ENCODE measurements at regions not wholly inside any gene's neighbourhood (a gene's known extent, or its start where the extent isn't known, plus 50 kb on each side); places are given as distances from the start of the nearest gene placed in this dataset.

GRCh38 chr16:79751471-79752184 is 151.1 kb upstream of the MAF start:
- TF ChIP-seq CTCF (IDR thresholded peaks at IDR 0.05) (no peak), POLR2A (IDR thresholded peaks at IDR 0.05) (no peak)

Data from lower leg skin (tissue), 3 donors.